ENCODE measurements at regions not wholly inside any gene's neighbourhood (a gene's known extent, or its start where the extent isn't known, plus 50 kb on each side); places are given as distances from the start of the nearest gene placed in this dataset.

GRCh38 chr1:229070168-229070567 lies 200.7 kb upstream of the RAB4A start:
- Histone ChIP-seq H3K4me3 (ENCODE audit: low read length) (no peak overlapping the region), H3K36me3 (replicated peaks; ENCODE audit: insufficient read depth, low read length) (no peaks in the 10 kb centered on the region), H3K9ac (ENCODE audit: low read length) (no peak overlapping the region), H3K4me1 (ENCODE audit: low read length) (no peaks in the 10 kb centered on the region), H3K79me2 (ENCODE audit: low read length) (no peaks in the 10 kb centered on the region), H4K20me1 (ENCODE audit: insufficient read depth, low read length) (no peaks in the 10 kb centered on the region), H3F3A (ENCODE audit: insufficient read depth, low read length) (no peaks in the 10 kb centered on the region), H3K27ac (ENCODE audit: low read length) (no peak overlapping the region), H3K9me2 (replicated peaks; ENCODE audit: insufficient read depth, low read length) (no peaks in the 10 kb centered on the region), H3K27me3 (replicated peaks; ENCODE audit: insufficient read depth, low read length) (no peaks in the 10 kb centered on the region), H3K4me2 (ENCODE audit: low read depth, low read length) (no peak overlapping the region), H3K9me3 (replicated peaks; ENCODE audit: insufficient read depth, low read length) (no peaks in the 10 kb centered on the region), H2AFZ (ENCODE audit: low read length) (no peak overlapping the region)
- TF ChIP-seq EZH2 (optimal IDR thresholded peaks at IDR 0.05; ENCODE audit: low read depth, low read length) (no peak), EZH2phosphoT487 (IDR thresholded peaks at IDR 0.05; ENCODE audit: low read length) (no peak), CTCF (IDR thresholded peaks at IDR 0.05; ENCODE audit: low read length) (no peak)
- no peak for DNase-seq

- Histone ChIP-seq H3F3A (ENCODE audit: insufficient read depth, low read length) (no peaks in the 10 kb centered on the region), H3K9me3 (replicated peaks; ENCODE audit: insufficient read depth, low read length) (no peaks in the 10 kb centered on the region), H3K9me2 (replicated peaks; ENCODE audit: insufficient read depth, low read length) (no peaks in the 10 kb centered on the region), H3K27me3 (replicated peaks; ENCODE audit: insufficient read depth, low read length) (no peaks in the 10 kb centered on the region), H3K4me3 (ENCODE audit: low read length) (no peak overlapping the region), H3K4me1 (ENCODE audit: low read length) (no peaks in the 10 kb centered on the region), H3K27ac (ENCODE audit: low read length) (no peak overlapping the region), H4K20me1 (ENCODE audit: insufficient read depth, low read length) (no peaks in the 10 kb centered on the region), H3K9ac (ENCODE audit: low read length) (no peak overlapping the region), H2AFZ (ENCODE audit: low read length) (no peak overlapping the region), H3K79me2 (ENCODE audit: low read length) (no peaks in the 10 kb centered on the region), H3K36me3 (replicated peaks; ENCODE audit: insufficient read depth, low read length) (no peaks in the 10 kb centered on the region), H3K4me2 (ENCODE audit: low read depth, low read length) (no peak overlapping the region)
- no peak for DNase-seq
- no peak for TF ChIP-seq EZH2 (optimal IDR thresholded peaks at IDR 0.05; ENCODE audit: low read depth, low read length)
- TF ChIP-seq CTCF (IDR thresholded peaks at IDR 0.05; ENCODE audit: low read length): no peak
- TF ChIP-seq EZH2phosphoT487 (IDR thresholded peaks at IDR 0.05; ENCODE audit: low read length): no peak
These were observed 197.7 kb upstream of the RAB4A start for GRCh38 chr1:229073251-229073650.

GRCh38 chr1:229075217-229075616 lies 195.7 kb upstream of the RAB4A start:
- no peaks in the 10 kb centered on the region for H3K27me3 ChIP-seq (replicated peaks; ENCODE audit: insufficient read depth, low read length)
- H3K4me3 ChIP-seq (ENCODE audit: low read length): no peak overlapping the region
- no peak for DNase-seq
- H3K9ac ChIP-seq (ENCODE audit: low read length): no peak overlapping the region
- no peaks in the 10 kb centered on the region for H3K4me1 ChIP-seq (ENCODE audit: low read length)
- H2AFZ ChIP-seq (ENCODE audit: low read length): no peak overlapping the region
- H3K4me2 ChIP-seq (ENCODE audit: low read depth, low read length): no peak overlapping the region
- H3K27ac ChIP-seq (ENCODE audit: low read length): no peak overlapping the region
- no peaks in the 10 kb centered on the region for H4K20me1 ChIP-seq (ENCODE audit: insufficient read depth, low read length)
- no peaks in the 10 kb centered on the region for H3K36me3 ChIP-seq (replicated peaks; ENCODE audit: insufficient read depth, low read length)
- H3K79me2 ChIP-seq (ENCODE audit: low read length): no peaks in the 10 kb centered on the region
- TF ChIP-seq CTCF (IDR thresholded peaks at IDR 0.05; ENCODE audit: low read length) (no peak), EZH2phosphoT487 (IDR thresholded peaks at IDR 0.05; ENCODE audit: low read length) (no peak), EZH2 (optimal IDR thresholded peaks at IDR 0.05; ENCODE audit: low read depth, low read length) (no peak)
- no peaks in the 10 kb centered on the region for H3F3A ChIP-seq (ENCODE audit: insufficient read depth, low read length)
- H3K9me2 ChIP-seq (replicated peaks; ENCODE audit: insufficient read depth, low read length): no peaks in the 10 kb centered on the region
- H3K9me3 ChIP-seq (replicated peaks; ENCODE audit: insufficient read depth, low read length): no peaks in the 10 kb centered on the region
